ENCODE measurements at regions not wholly inside any gene's neighbourhood (a gene's known extent, or its start where the extent isn't known, plus 50 kb on each side); places are given as distances from the start of the nearest gene placed in this dataset.

DNA sequence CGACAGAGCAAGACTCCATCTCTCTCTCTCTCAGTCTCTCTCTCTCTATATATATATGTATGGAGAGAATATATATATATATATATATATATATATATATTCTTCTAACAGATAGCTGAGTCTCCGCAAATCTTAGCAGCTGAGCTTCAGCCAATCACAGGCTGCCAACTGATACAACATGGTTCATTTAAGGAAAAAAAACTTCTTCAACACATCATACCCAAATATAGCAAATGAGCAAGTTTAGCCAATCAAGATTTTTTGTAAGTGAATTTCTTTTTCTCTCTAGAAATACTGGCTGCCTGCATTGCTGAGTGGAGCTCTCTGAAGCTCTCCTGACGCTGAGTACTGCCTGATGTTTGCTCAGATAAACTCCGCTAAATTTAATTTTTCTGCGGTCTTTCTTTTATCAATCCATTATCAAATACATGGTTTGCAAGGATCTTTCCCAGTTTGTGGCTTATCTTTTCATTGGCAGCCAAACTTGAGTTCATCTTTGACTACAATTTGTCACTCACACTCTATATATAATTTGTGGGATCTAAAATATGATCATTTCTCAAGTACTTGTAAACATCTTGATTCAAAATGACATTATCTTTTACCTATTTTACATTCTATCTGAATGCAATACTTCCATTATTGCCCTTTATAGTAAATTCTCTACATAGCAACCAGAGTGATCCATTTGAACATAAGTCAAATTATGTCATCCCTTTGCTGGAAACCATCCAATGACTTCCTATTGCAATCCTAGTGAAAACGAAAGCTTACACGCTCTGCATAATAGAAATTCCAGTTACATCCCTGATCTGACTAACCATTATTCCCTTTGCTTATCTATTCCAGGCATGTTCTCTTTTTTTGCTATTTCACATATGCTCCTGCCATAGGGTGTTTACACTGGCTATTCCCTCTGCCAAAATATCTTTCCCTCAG lies 2131.7 kb downstream of the MRPL39 start:
- 93% methylated on average over 6 of the region's 7 CpGs; no CpG with 5 or more reads in 1 of the 2 experiments for WGBS, 2 experiments (ENCODE audit: extremely low coverage in 1 of 2, insufficient coverage in 1 of 2, insufficient read length in 1 of 2, insufficient replicate concordance in 2 of 2, low coverage in 1 of 2, low lambda C conversion rate in 2 of 2, missing lambda C conversion rate in 1 of 2)
- H3K18ac ChIP-seq (ENCODE audit: extremely low read depth, low read length): no peak overlapping the region
- H3K23me2 ChIP-seq (ENCODE audit: low read depth, low read length): no peaks in the 10 kb centered on the region
- no peak for TF ChIP-seq TCF12 (IDR thresholded peaks at IDR 0.05; ENCODE audit: low read depth, low read length)
- TF ChIP-seq, protein P1, sequence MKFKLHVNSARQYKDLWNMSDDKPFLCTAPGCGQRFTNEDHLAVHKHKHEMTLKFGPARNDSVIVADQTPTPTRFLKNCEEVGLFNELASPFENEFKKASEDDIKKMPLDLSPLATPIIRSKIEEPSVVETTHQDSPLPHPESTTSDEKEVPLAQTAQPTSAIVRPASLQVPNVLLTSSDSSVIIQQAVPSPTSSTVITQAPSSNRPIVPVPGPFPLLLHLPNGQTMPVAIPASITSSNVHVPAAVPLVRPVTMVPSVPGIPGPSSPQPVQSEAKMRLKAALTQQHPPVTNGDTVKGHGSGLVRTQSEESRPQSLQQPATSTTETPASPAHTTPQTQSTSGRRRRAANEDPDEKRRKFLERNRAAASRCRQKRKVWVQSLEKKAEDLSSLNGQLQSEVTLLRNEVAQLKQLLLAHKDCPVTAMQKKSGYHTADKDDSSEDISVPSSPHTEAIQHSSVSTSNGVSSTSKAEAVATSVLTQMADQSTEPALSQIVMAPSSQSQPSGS (IDR thresholded peaks at IDR 0.05; ENCODE audit: low read length): no peak
- TF ChIP-seq POLR2AphosphoS5 (IDR thresholded peaks at IDR 0.05; ENCODE audit: low read depth, low read length): no peak
- no peak for TF ChIP-seq TAF7 (optimal IDR thresholded peaks at IDR 0.05; ENCODE audit: borderline replicate concordance, low read depth, low read length)
- no peak for TF ChIP-seq SP2 (IDR thresholded peaks at IDR 0.05; ENCODE audit: low read length)
- no peak for TF ChIP-seq TEAD4 (IDR thresholded peaks at IDR 0.05; ENCODE audit: low read depth, low read length)
- TF ChIP-seq, protein P2, sequence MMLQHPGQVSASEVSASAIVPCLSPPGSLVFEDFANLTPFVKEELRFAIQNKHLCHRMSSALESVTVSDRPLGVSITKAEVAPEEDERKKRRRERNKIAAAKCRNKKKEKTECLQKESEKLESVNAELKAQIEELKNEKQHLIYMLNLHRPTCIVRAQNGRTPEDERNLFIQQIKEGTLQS (IDR thresholded peaks at IDR 0.05; ENCODE audit: insufficient read depth, low read depth, low read length): no peak
- no peak for TF ChIP-seq TAF1 (IDR thresholded peaks at IDR 0.05; ENCODE audit: low read depth, low read length)
- no peak for TF ChIP-seq CBX5 (IDR thresholded peaks at IDR 0.05; ENCODE audit: low read depth, low read length)
- no peak for TF ChIP-seq CHD1 (IDR thresholded peaks at IDR 0.05; ENCODE audit: low read depth, low read length)
- TF ChIP-seq, protein P3, sequence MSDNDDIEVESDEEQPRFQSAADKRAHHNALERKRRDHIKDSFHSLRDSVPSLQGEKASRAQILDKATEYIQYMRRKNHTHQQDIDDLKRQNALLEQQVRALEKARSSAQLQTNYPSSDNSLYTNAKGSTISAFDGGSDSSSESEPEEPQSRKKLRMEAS (IDR thresholded peaks at IDR 0.05): no peak

More for the DNA sequence above, 2131.7 kb downstream of the MRPL39 start:
- no peak overlapping the region for H4K8ac ChIP-seq (ENCODE audit: extremely low read depth, insufficient read depth, low read length)
- POLR2A ChIA-PET (ENCODE audit: partially characterized antibody): no interaction called here
- no peak overlapping the region for H3K9ac ChIP-seq (replicated peaks in 1 of 4; ENCODE audit: extremely low read depth in 1 of 4, low read depth in 3 of 4, low read length in 3 of 4)
- H2BK20ac ChIP-seq (ENCODE audit: low read length): no peak overlapping the region
- H3K27ac ChIP-seq (ENCODE audit: low read depth, low read length): no peak overlapping the region
- H2BK12ac ChIP-seq (ENCODE audit: low read depth, low read length): no peak overlapping the region
- H3K4me2 ChIP-seq (ENCODE audit: insufficient read depth in 1 of 2, low read depth in 2 of 2, low read length in 2 of 2): no peak overlapping the region
- H4K91ac ChIP-seq (replicated peaks; ENCODE audit: insufficient read length, low read length): no peak overlapping the region
- H3K56ac ChIP-seq (replicated peaks; ENCODE audit: insufficient read length, low read depth, low read length): no peak overlapping the region
- CTCF ChIA-PET (ENCODE audit: partially characterized antibody): interaction anchor here (0.5 kb wide), 1 partner anchor 1825 kb away, joined by 3 read pairs; no protein-coding TSS in a partner anchor
- H3K79me2 ChIP-seq (ENCODE audit: control insufficient read depth in 1 of 2, insufficient read depth in 2 of 2, low read length in 2 of 2): no peaks in the 10 kb centered on the region
- H3K4me3 ChIP-seq (ENCODE audit: extremely low read depth in 1 of 4, insufficient read depth in 2 of 4, low read depth in 3 of 4, low read length in 4 of 4): no peak overlapping the region
- no peak overlapping the region for H2AFZ ChIP-seq (ENCODE audit: low read length)
- no peaks in the 10 kb centered on the region; a peak in 1 of 7 replicates for H3K4me1 ChIP-seq (replicated peaks in 1 of 4; ENCODE audit: control insufficient read depth in 3 of 4, insufficient read depth in 4 of 4, low read length in 3 of 4)
- no peak overlapping the region for H2AK5ac ChIP-seq (ENCODE audit: low read depth, low read length)
- FAIRE-seq (no peak), DNase-seq (ENCODE audit: low read depth in 1 of 2, low spot score in 2 of 2) (no peak)
- H3K23ac ChIP-seq (ENCODE audit: insufficient read length): no peak overlapping the region
- no peak overlapping the region for H2BK15ac ChIP-seq (ENCODE audit: low read length)
- H4K5ac ChIP-seq (ENCODE audit: insufficient read length, low read depth, low read length): no peak overlapping the region
- no peak overlapping the region for H2BK120ac ChIP-seq (replicated peaks; ENCODE audit: low read depth, low read length)
- H2BK5ac ChIP-seq (ENCODE audit: low read depth, low read length): no peak overlapping the region
- H3K4ac ChIP-seq (replicated peaks; ENCODE audit: insufficient read length, low read depth, low read length): no peak overlapping the region
- H3K27me3 ChIP-seq (replicated peaks in 1 of 4; ENCODE audit: control insufficient read depth in 3 of 4, extremely low read depth in 1 of 4, insufficient read depth in 3 of 4, low read length in 3 of 4): no peaks in the 10 kb centered on the region
- H3K9me3 ChIP-seq (ENCODE audit: insufficient read depth in 2 of 2, low read depth in 1 of 2, low read length in 1 of 2): no peaks in the 10 kb centered on the region
- H3K36me3 ChIP-seq (ENCODE audit: control insufficient read depth in 2 of 4, insufficient read depth in 4 of 4, low read length in 3 of 4): no peaks in the 10 kb centered on the region
- H4K20me1 ChIP-seq (replicated peaks in 1 of 2; ENCODE audit: control insufficient read depth in 1 of 2, insufficient read depth in 2 of 2, low read length in 2 of 2): no peaks in the 10 kb centered on the region
- no peak overlapping the region for H3K14ac ChIP-seq (ENCODE audit: insufficient read length)
- H3K79me1 ChIP-seq (ENCODE audit: low read depth, low read length): no peaks in the 10 kb centered on the region
